ENCODE measurements at regions not wholly inside any gene's neighbourhood (a gene's known extent, or its start where the extent isn't known, plus 50 kb on each side); places are given as distances from the start of the nearest gene placed in this dataset.

DNA sequence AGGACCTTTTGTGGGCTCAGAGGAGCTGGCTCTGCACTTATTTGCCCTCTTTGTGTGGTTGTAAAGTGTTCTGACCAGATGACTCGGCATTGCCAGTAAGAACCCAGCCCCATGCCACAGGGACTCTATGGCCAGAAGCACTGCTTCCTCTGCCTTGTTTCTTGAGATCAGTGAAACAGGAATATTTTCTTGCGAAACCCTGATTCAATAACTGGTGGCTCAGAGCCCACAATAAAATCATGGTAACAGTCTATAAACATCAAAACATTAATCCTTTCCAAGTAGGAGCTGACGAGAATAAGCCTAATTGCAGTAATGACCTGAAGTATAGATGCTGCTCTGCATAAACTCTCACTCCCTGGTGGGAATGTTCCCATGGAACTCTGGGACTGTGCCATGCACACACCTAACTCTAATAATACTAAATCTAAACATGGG lies 344.3 kb downstream of the ZNF608 start:
- TF ChIP-seq, protein P1, sequence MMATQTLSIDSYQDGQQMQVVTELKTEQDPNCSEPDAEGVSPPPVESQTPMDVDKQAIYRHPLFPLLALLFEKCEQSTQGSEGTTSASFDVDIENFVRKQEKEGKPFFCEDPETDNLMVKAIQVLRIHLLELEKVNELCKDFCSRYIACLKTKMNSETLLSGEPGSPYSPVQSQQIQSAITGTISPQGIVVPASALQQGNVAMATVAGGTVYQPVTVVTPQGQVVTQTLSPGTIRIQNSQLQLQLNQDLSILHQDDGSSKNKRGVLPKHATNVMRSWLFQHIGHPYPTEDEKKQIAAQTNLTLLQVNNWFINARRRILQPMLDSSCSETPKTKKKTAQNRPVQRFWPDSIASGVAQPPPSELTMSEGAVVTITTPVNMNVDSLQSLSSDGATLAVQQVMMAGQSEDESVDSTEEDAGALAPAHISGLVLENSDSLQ (IDR thresholded peaks at IDR 0.05), result no peak
- no peak for TF ChIP-seq NR3C1 (CRISPR knock-in tag; IDR thresholded peaks at IDR 0.05)
- TF ChIP-seq EZH2 (IDR thresholded peaks at IDR 0.05; ENCODE audit: borderline replicate concordance, low read depth, low read length), result no peak
- TF ChIP-seq, protein P2, sequence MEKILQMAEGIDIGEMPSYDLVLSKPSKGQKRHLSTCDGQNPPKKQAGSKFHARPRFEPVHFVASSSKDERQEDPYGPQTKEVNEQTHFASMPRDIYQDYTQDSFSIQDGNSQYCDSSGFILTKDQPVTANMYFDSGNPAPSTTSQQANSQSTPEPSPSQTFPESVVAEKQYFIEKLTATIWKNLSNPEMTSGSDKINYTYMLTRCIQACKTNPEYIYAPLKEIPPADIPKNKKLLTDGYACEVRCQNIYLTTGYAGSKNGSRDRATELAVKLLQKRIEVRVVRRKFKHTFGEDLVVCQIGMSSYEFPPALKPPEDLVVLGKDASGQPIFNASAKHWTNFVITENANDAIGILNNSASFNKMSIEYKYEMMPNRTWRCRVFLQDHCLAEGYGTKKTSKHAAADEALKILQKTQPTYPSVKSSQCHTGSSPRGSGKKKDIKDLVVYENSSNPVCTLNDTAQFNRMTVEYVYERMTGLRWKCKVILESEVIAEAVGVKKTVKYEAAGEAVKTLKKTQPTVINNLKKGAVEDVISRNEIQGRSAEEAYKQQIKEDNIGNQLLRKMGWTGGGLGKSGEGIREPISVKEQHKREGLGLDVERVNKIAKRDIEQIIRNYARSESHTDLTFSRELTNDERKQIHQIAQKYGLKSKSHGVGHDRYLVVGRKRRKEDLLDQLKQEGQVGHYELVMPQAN (IDR thresholded peaks at IDR 0.05; ENCODE audit: borderline replicate concordance), result no peak
- TF ChIP-seq ZNF592 (IDR thresholded peaks at IDR 0.05), result no peak
- no peak for TF ChIP-seq KDM2B (CRISPR knock-in tag; IDR thresholded peaks at IDR 0.05)
- TF ChIP-seq ZNF707 (CRISPR knock-in tag; conservative IDR thresholded peaks at IDR 0.05), result no peak
- TF ChIP-seq SRF (CRISPR knock-in tag; IDR thresholded peaks at IDR 0.05), result no peak

All from K562 (cell line).